Kidney (tissue), 13 donors: ENCODE measurements at regions not wholly inside any gene's neighbourhood (a gene's known extent, or its start where the extent isn't known, plus 50 kb on each side); places are given as distances from the start of the nearest gene placed in this dataset.

ENCODE experiments used
- DNase-seq, 5 donors: peaks; one replicate each; pipeline ENCODE4 v3.0.0-alpha.2; 2013 to 2020
- FAIRE-seq: peaks from 2 replicates; lab custom pipeline; 2012; peaks lifted over from hg19 to GRCh38; lab: Jason Lieb, UNC
- H3K27ac ChIP-seq, 2 donors: one replicate each; pipeline ENCODE4 v1.7.0; 2013; ENCODE audit warnings: low read depth in 2 of 2, low read length in 2 of 2, inconsistent platforms in 1 of 2
- H3K27me3 ChIP-seq: one replicate; pipeline ENCODE4 v1.7.1; 2013; ENCODE audit warnings: low read length, inconsistent platforms; ENCODE audit not compliant: control insufficient read depth, insufficient read depth
- H3K36me3 ChIP-seq, 3 donors: one replicate each; pipeline versions ENCODE4 v1.7.0 to v1.7.1; 2013; ENCODE audit warnings: low read length in 3 of 3, control low read depth in 1 of 3, inconsistent platforms in 1 of 3; ENCODE audit not compliant: insufficient read depth in 3 of 3, control insufficient read depth in 2 of 3
- H3K4me1 ChIP-seq, 3 donors: one replicate each; pipeline versions ENCODE4 v1.7.0 to v1.7.1; 2013; ENCODE audit warnings: low read length in 3 of 3, inconsistent platforms in 1 of 3, low read depth in 1 of 3; ENCODE audit not compliant: control insufficient read depth in 2 of 3, insufficient read depth in 2 of 3
- H3K4me3 ChIP-seq, 3 donors: one replicate each; pipeline versions ENCODE4 v1.7.0 to v1.8.1; 2013; ENCODE audit warnings: low read length in 3 of 3, control low read depth in 1 of 3, inconsistent platforms in 1 of 3
- H3K9ac ChIP-seq, 3 donors: one replicate each; pipeline versions ENCODE4 v1.7.0 to v1.7.1; 2013; ENCODE audit warnings: low read length in 3 of 3, control low read depth in 1 of 3, inconsistent platforms in 1 of 3
- H3K9me3 ChIP-seq, 3 donors: one replicate each; pipeline versions ENCODE4 v1.7.0 to v1.7.1; 2013; ENCODE audit warnings: low read length in 3 of 3, control low read depth in 1 of 3, inconsistent platforms in 1 of 3; ENCODE audit not compliant: control insufficient read depth in 2 of 3, insufficient read depth in 1 of 3
- intact Hi-C: fragments of 100-400 bp; cut with DNase I; formaldehyde crosslinking; loops from one replicate; pipeline ENCODE4 v1.11.1; 2022
- TF ChIP-seq, protein P1 (sequence below): IDR thresholded peaks from 3 replicates; pipeline ENCODE4 v1.5.1; 2012; ENCODE audit warnings: mild to moderate bottlenecking, moderate library complexity, borderline replicate concordance; ENCODE audit not compliant: insufficient read depth; ENCODE audit errors: extremely low read depth
- donor health status: control.
- donor health status: control.
- donor health status: control.
- donor health status: control.
- donor health status: control.
- donor health status: DM: yes; HTN: yes; CAD: no.
- donor health status: Normal renal cell carcinoma (clear cell type).

DNA sequence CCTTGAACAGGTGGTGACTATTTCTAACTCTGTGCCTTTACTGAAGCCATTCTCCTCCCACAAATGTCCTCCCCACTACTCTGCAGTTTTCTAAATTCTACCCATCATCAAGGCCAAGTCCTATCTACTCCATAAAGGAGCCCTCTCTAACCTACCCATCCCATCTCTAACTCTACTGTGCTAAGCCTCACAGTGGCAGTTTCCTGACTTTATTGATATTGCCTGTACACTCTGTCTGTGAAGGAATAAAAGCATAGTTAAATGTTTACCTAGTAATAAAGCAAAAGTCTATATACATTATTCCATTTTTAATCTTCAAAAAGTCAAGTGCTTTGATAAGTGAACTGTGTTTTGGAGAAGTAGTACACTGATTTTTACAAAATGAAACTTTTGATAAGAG is 178.4 kb upstream of the HMCN1 start:
- no peaks in the 10 kb centered on the region for H3K27me3 ChIP-seq
- no peaks in the 10 kb centered on the region for H3K36me3 ChIP-seq
- TF ChIP-seq, protein P1, sequence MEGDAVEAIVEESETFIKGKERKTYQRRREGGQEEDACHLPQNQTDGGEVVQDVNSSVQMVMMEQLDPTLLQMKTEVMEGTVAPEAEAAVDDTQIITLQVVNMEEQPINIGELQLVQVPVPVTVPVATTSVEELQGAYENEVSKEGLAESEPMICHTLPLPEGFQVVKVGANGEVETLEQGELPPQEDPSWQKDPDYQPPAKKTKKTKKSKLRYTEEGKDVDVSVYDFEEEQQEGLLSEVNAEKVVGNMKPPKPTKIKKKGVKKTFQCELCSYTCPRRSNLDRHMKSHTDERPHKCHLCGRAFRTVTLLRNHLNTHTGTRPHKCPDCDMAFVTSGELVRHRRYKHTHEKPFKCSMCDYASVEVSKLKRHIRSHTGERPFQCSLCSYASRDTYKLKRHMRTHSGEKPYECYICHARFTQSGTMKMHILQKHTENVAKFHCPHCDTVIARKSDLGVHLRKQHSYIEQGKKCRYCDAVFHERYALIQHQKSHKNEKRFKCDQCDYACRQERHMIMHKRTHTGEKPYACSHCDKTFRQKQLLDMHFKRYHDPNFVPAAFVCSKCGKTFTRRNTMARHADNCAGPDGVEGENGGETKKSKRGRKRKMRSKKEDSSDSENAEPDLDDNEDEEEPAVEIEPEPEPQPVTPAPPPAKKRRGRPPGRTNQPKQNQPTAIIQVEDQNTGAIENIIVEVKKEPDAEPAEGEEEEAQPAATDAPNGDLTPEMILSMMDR: no peak
- DNase-seq (no peak), FAIRE-seq (no peak)
- no peak overlapping the region for H3K27ac ChIP-seq
- no peaks in the 10 kb centered on the region for H3K9me3 ChIP-seq
- H3K4me1 ChIP-seq: peaks cover 0 to 12% (median 6%) of the 10 kb centered on the region in 3 donors
- H3K4me3 ChIP-seq: no peak overlapping the region
- intact Hi-C loops: no loop called here
- no peak overlapping the region for H3K9ac ChIP-seq

GRCh38 chr1:185551008-185551407 is 183.2 kb upstream of the HMCN1 start:
- H3K4me3 ChIP-seq: no peak overlapping the region
- TF ChIP-seq, protein P1: no peak
- no peaks in the 10 kb centered on the region for H3K9me3 ChIP-seq
- H3K36me3 ChIP-seq: no peaks in the 10 kb centered on the region
- H3K4me1 ChIP-seq: no peaks in the 10 kb centered on the region
- intact Hi-C loops: no loop called here
- H3K27ac ChIP-seq: no peak overlapping the region
- no peaks in the 10 kb centered on the region for H3K27me3 ChIP-seq
- no peak overlapping the region for H3K9ac ChIP-seq
- FAIRE-seq (no peak), DNase-seq (no peak)

- no peaks in the 10 kb centered on the region for H3K9me3 ChIP-seq
- no peaks in the 10 kb centered on the region for H3K27me3 ChIP-seq
- DNase-seq: no peak
- H3K27ac ChIP-seq: no peak overlapping the region
- TF ChIP-seq, protein P1: no peak
- no peaks in the 10 kb centered on the region for H3K4me1 ChIP-seq
- intact Hi-C loops: no loop called here
- no peaks in the 10 kb centered on the region for H3K36me3 ChIP-seq
- no peak overlapping the region for H3K9ac ChIP-seq
- FAIRE-seq: no peak
- no peak overlapping the region for H3K4me3 ChIP-seq
Measured at GRCh38 chr1:185549906-185550305, 184.3 kb upstream of the HMCN1 start.

- Histone ChIP-seq H3K27me3 (no peaks in the 10 kb centered on the region), H3K9me3 (no peaks in the 10 kb centered on the region), H3K4me3 (no peak overlapping the region), H3K36me3 (no peaks in the 10 kb centered on the region), H3K27ac (no peak overlapping the region), H3K4me1 (peaks cover 0 to 2% (median 0%) of the 10 kb centered on the region in 3 donors), H3K9ac (no peak overlapping the region)
- intact Hi-C loops: no loop called here
- FAIRE-seq (no peak), DNase-seq (no peak)
- TF ChIP-seq, protein P1: no peak
Measured at GRCh38 chr1:185546029-185546428, 188.2 kb upstream of the HMCN1 start.
